Fibroblast of skin of right biceps (primary cell): ENCODE measurements at regions not wholly inside any gene's neighbourhood (a gene's known extent, or its start where the extent isn't known, plus 50 kb on each side); places are given as distances from the start of the nearest gene placed in this dataset.
A peak's percentile ranks its signal among the peaks of the same experiment; 100 is the strongest.

ENCODE experiments used
- DNase-seq: peaks from one replicate; pipeline ENCODE4 v3.0.0-alpha.2; 2013

- DNase-seq: peak; percentile 99
These were observed 94.6 kb upstream of the SMNDC1 start for GRCh38 chr10:110399106-110399964.

GRCh38 chr10:110399965-110400933, 95.5 kb upstream of the SMNDC1 start:
- DNase-seq: no peak

GRCh38 chr10:110401401-110402076, 96.2 kb upstream of the DUSP5 start:
- DNase-seq: no peak

- DNase-seq: no peak
These were observed 95.7 kb upstream of the DUSP5 start for GRCh38 chr10:110402077-110402416.

- no peak for DNase-seq
These were observed 94.1 kb upstream of the DUSP5 start for GRCh38 chr10:110403593-110403992.

GRCh38 chr10:110404413-110404812, 93.3 kb upstream of the DUSP5 start:
- DNase-seq: no peak

- DNase-seq: no peak
These were observed 92.9 kb upstream of the DUSP5 start for GRCh38 chr10:110404825-110405224.

GRCh38 chr10:110405380-110405779, 92.3 kb upstream of the DUSP5 start:
- no peak for DNase-seq

- DNase-seq: no peak
These were observed 90.2 kb upstream of the DUSP5 start for GRCh38 chr10:110407301-110408170.

GRCh38 chr10:110408203-110408871, 89.4 kb upstream of the DUSP5 start:
- no peak for DNase-seq

GRCh38 chr10:110408943-110409342, 88.8 kb upstream of the DUSP5 start:
- DNase-seq: no peak

- DNase-seq: no peak
These were observed 88.2 kb upstream of the DUSP5 start for GRCh38 chr10:110409488-110409887.

GRCh38 chr10:110409926-110410325, 87.8 kb upstream of the DUSP5 start:
- no peak for DNase-seq

- DNase-seq: peak; percentile 98
These were observed 87.2 kb upstream of the DUSP5 start for GRCh38 chr10:110410329-110411046.

- DNase-seq: peak; percentile 74
These were observed 86.7 kb upstream of the DUSP5 start for GRCh38 chr10:110411047-110411410.

- peak; percentile 46 for DNase-seq
These were observed 84.5 kb upstream of the DUSP5 start for GRCh38 chr10:110413049-110413783.

GRCh38 chr10:110413903-110414547, 83.7 kb upstream of the DUSP5 start:
- DNase-seq: peak; percentile 63

GRCh38 chr10:110414548-110415309, 83.0 kb upstream of the DUSP5 start:
- DNase-seq: peak; percentile 61

- no peak for DNase-seq
These were observed 81.9 kb upstream of the DUSP5 start for GRCh38 chr10:110415809-110416208.
